GM12878 (cell line): ENCODE measurements at regions not wholly inside any gene's neighbourhood (a gene's known extent, or its start where the extent isn't known, plus 50 kb on each side); places are given as distances from the start of the nearest gene placed in this dataset.

Experiments
- ATAC-seq: fragments of 200-7000 bp; cut with Tn5 transposase; 3 replicates; pipeline ENCODE4 v1.9.1; 2020; ENCODE audit warnings: mild to moderate bottlenecking, moderate library complexity
- BruUV-seq: library from RNA; stranded (reverse); fragments of 400-500 nt; replicated peaks from 2 replicates; lab custom pipeline; 2021; lab: Mats Ljungman, UMichigan
- CTCF ChIA-PET: fragments of 300-600 bp; sonication (Branson Sonifier 250); formaldehyde crosslinking; extraction: SDS; loops from one replicate; lab custom pipeline; 2021; ENCODE audit warnings: inconsistent platforms; lab: Yijun Ruan, JAX
- POLR2A ChIA-PET: fragments of 350-600 bp; formaldehyde crosslinking; extraction: SDS; loops from one replicate; lab custom pipeline; 2021; ENCODE audit warnings: inconsistent platforms; lab: Charles Lee
- RAD21 ChIA-PET: fragments of 300-600 bp; sonication (Branson Sonifier 250); formaldehyde crosslinking; loops from one replicate; lab custom pipeline; 2023; ENCODE audit warnings: antibody characterized with exemption; ENCODE audit not compliant: unreplicated experiment; lab: Charles Lee
- SMC1A ChIA-PET: fragments of 300-600 bp; sonication (Branson Sonifier 250); formaldehyde crosslinking; loops from one replicate; lab custom pipeline; 2023; ENCODE audit not compliant: unreplicated experiment, uncharacterized antibody; lab: Charles Lee
- DNase-seq: peaks from one replicate; pipeline ENCODE4 v3.0.0-alpha.2; 2011; ENCODE audit warnings: low read depth, low spot score
- FAIRE-seq: peaks from 3 replicates; lab custom pipeline; 2011; peaks lifted over from hg19 to GRCh38; lab: Jason Lieb, UNC
- H2AFZ ChIP-seq: 2 replicates; pipeline ENCODE4 v1.6.0; 2011; ENCODE audit warnings: low read depth, low read length, control low read depth; ENCODE audit not compliant: control insufficient read depth
- H3K27ac ChIP-seq: 2 replicates; pipeline ENCODE4 v1.5.1; 2011; ENCODE audit warnings: control low read depth; ENCODE audit not compliant: control insufficient read depth, insufficient read depth
- H3K27me3 ChIP-seq, 2 experiments: replicated peaks in 1 of 2; 2 replicates each; pipeline versions ENCODE4 v1.6.0 to v1.6.1; 2011; ENCODE audit warnings: low read length in 1 of 2; ENCODE audit not compliant: control insufficient read depth in 2 of 2, insufficient read depth in 2 of 2
- H3K36me3 ChIP-seq, 2 experiments: 2 replicates each; pipeline ENCODE4 v1.5.1; 2011; ENCODE audit warnings: low read length in 1 of 2; ENCODE audit not compliant: control insufficient read depth in 2 of 2, insufficient read depth in 2 of 2
- H3K4me1 ChIP-seq: 2 replicates; pipeline ENCODE4 v1.6.1; 2011; ENCODE audit warnings: mild to moderate bottlenecking, low read length, moderate library complexity, mixed read lengths; ENCODE audit not compliant: control insufficient read depth, insufficient read depth
- H3K4me2 ChIP-seq: 2 replicates; pipeline ENCODE4 v1.6.0; 2011; ENCODE audit warnings: control low read depth; ENCODE audit not compliant: control insufficient read depth, insufficient read depth
- H3K4me3 ChIP-seq: fragments of 200-600 bp; sonication (generic); 2 replicates; pipeline ENCODE4 v1.5.1; 2016
- H3K79me2 ChIP-seq: 2 replicates; pipeline ENCODE4 v1.6.0; 2011; ENCODE audit warnings: low read length; ENCODE audit not compliant: control insufficient read depth, insufficient read depth
- H3K9ac ChIP-seq: 2 replicates; pipeline ENCODE4 v1.8.0; 2011; ENCODE audit warnings: low read length, control low read depth, mixed read lengths; ENCODE audit not compliant: control insufficient read depth, insufficient read depth
- H3K9me3 ChIP-seq: replicated peaks from 3 replicates; pipeline ENCODE4 v1.5.1; 2011; ENCODE audit warnings: mild to moderate bottlenecking, low read length; ENCODE audit not compliant: control insufficient read depth, insufficient read depth
- H4K20me1 ChIP-seq: 2 replicates; pipeline ENCODE4 v1.6.0; 2011; ENCODE audit not compliant: control insufficient read depth, insufficient read depth
- IRF4 ChIP-seq: IDR thresholded peaks from 2 replicates; pipeline ENCODE4 v1.6.1; 2011; ENCODE audit warnings: low read depth, low read length
- JUND ChIP-seq: IDR thresholded peaks from 2 replicates; pipeline ENCODE4 v1.6.1; 2012; ENCODE audit warnings: low read depth, mild to moderate bottlenecking, low read length, improper control_type of control experiment, moderate library complexity
- POLR2A ChIP-seq: IDR thresholded peaks from 2 replicates; pipeline ENCODE4 v1.6.1; 2011; ENCODE audit warnings: low read depth, mild to moderate bottlenecking, low read length
- SMAD1 ChIP-seq: fragments of 450-650 bp; IDR thresholded peaks from 2 replicates; pipeline ENCODE4 v1.6.1; 2018; ENCODE audit warnings: mild to moderate bottlenecking, low read depth; ENCODE audit not compliant: partially characterized antibody
- STAT3 ChIP-seq: IDR thresholded peaks from 2 replicates; pipeline ENCODE4 v1.6.1; 2011; ENCODE audit warnings: low read depth, low read length, improper control_type of control experiment
- ZBED1 ChIP-seq: IDR thresholded peaks from 2 replicates; pipeline ENCODE4 v1.6.1; 2016; ENCODE audit warnings: borderline replicate concordance
- WGBS: methylation state at CpG from one replicate; pipeline ENCODE4 v1.1.6; 2016; ENCODE audit warnings: low lambda C conversion rate; ENCODE audit not compliant: insufficient replicate concordance, insufficient coverage; ENCODE audit errors: missing lambda C conversion rate; 5-methylcytosine and 5-hydroxymethylcytosine counted together
- in situ Hi-C: fragments of 300-500 bp; cut with MboI; formaldehyde crosslinking; loops from 9 replicates; pipeline ENCODE4 v1.14.3; 2018; ENCODE audit warnings: mixed read lengths
- intact Hi-C: fragments of 100-400 bp; cut with micrococcal nuclease; formaldehyde crosslinking; loops from one replicate; pipeline ENCODE4 v1.14.2; 2022; ENCODE audit not compliant: unreplicated experiment
- TF ChIP-seq, protein P1 (sequence below): fragments of 450-650 bp; IDR thresholded peaks from 2 replicates; pipeline ENCODE4 v1.6.1; 2017; ENCODE audit warnings: mild to moderate bottlenecking, low read depth, inconsistent platforms; ENCODE audit not compliant: poor library complexity, severe bottlenecking
- TF ChIP-seq, protein P2 (sequence below): fragments of 150-350 bp; IDR thresholded peaks from 2 replicates; pipeline ENCODE4 v1.6.1; 2014; ENCODE audit warnings: mild to moderate bottlenecking, low read depth, low read length

DNA sequence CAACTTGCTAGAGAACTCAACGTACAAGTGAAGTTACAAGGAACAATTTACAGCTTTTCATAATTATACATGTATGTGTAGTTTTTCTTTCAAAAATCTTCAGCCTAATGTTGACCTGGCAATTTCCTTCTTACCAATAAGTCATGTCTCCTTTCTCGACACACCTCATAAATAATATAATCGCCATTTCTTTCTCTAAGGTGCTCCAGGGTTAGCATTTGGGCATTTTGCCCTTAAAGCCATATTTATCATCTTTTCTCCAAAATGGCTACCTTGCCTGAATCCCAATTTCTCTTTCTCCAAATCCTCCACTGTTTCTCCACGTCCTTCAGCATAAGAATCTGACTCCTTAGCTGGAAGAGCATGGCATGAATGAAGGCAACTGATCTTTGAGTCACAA lies 50.3 kb upstream of the RAB27B start:
- FAIRE-seq = no peak

More for the DNA sequence above, 50.3 kb upstream of the RAB27B start:
- no peak overlapping the region for H3K9ac ChIP-seq
- H3K79me2 ChIP-seq = no peaks in the 10 kb centered on the region
- intact Hi-C loops = no loop called here
- WGBS = 1% methylated on average over 4 of the region's 4 CpGs
- no peak overlapping the region for H2AFZ ChIP-seq
- no peaks in the 10 kb centered on the region for H4K20me1 ChIP-seq
- H3K4me1 ChIP-seq = no peaks in the 10 kb centered on the region
- no peaks in the 10 kb centered on the region for H3K9me3 ChIP-seq
- in situ Hi-C loops = no loop called here
- no peak overlapping the region for H3K4me2 ChIP-seq
- ATAC-seq (no peak), DNase-seq (no peak)
- H3K27me3 ChIP-seq = no peaks in the 10 kb centered on the region
- BruUV-seq = no TSS peak
- SMC1A ChIA-PET = no interaction called here
- RAD21 ChIA-PET = no interaction called here
- TF ChIP-seq IRF4 (no peak), ZBED1 (no peak), SMAD1 (no peak), STAT3 (no peak), POLR2A (no peak), JUND (no peak)
- TF ChIP-seq, protein P1, sequence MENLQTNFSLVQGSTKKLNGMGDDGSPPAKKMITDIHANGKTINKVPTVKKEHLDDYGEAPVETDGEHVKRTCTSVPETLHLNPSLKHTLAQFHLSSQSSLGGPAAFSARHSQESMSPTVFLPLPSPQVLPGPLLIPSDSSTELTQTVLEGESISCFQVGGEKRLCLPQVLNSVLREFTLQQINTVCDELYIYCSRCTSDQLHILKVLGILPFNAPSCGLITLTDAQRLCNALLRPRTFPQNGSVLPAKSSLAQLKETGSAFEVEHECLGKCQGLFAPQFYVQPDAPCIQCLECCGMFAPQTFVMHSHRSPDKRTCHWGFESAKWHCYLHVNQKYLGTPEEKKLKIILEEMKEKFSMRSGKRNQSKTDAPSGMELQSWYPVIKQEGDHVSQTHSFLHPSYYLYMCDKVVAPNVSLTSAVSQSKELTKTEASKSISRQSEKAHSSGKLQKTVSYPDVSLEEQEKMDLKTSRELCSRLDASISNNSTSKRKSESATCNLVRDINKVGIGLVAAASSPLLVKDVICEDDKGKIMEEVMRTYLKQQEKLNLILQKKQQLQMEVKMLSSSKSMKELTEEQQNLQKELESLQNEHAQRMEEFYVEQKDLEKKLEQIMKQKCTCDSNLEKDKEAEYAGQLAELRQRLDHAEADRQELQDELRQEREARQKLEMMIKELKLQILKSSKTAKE = no peak
- TF ChIP-seq, protein P2, sequence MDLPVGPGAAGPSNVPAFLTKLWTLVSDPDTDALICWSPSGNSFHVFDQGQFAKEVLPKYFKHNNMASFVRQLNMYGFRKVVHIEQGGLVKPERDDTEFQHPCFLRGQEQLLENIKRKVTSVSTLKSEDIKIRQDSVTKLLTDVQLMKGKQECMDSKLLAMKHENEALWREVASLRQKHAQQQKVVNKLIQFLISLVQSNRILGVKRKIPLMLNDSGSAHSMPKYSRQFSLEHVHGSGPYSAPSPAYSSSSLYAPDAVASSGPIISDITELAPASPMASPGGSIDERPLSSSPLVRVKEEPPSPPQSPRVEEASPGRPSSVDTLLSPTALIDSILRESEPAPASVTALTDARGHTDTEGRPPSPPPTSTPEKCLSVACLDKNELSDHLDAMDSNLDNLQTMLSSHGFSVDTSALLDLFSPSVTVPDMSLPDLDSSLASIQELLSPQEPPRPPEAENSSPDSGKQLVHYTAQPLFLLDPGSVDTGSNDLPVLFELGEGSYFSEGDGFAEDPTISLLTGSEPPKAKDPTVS = no peak
- TF ChIP-seq, all 136 proteins: peak for 0
- Histone ChIP-seq H3K4me3 (no peak overlapping the region), H3K27ac (no peak overlapping the region), H3K36me3 (no peaks in the 10 kb centered on the region)
- ChIA-PET POLR2A (no interaction called here), CTCF (no interaction called here)
